ENCODE measurements at regions not wholly inside any gene's neighbourhood (a gene's known extent, or its start where the extent isn't known, plus 50 kb on each side); places are given as distances from the start of the nearest gene placed in this dataset.

DNA sequence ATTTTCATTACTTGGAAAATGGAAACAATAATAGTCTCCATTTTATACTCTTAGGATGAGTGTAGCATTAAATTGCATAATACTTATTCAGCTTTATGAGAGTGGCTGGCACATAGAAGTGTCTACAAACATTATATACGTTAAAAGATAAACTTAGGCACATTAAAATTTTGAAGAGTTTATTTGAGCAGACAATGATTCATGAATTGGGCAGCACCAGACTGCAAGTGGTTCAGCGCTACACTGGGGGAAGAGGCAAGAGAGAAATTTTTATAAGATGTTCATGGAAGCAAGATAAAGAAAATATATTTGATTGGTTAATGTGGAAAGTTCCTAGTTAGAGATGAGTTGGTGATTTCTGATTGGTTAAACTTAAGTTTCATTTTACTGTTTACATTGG lies 243.7 kb downstream of the RASEF start:
- Histone ChIP-seq H3K9ac (ENCODE audit: extremely low read depth, insufficient read length, low read length) (no peak overlapping the region), H2AK5ac (ENCODE audit: insufficient read length, low read length) (no peak overlapping the region), H3T11ph (ENCODE audit: low read length) (no peak overlapping the region), H4K5ac (ENCODE audit: insufficient read length, low read depth, low read length) (no peak overlapping the region), H2BK20ac (ENCODE audit: low read depth, low read length, poor library complexity, severe bottlenecking) (no peak overlapping the region), H4K91ac (ENCODE audit: insufficient read length, low read depth, low read length) (no peak overlapping the region), H3K9me3 (ENCODE audit: control insufficient read depth, low read depth, low read length) (no peaks in the 10 kb centered on the region), H4K8ac (replicated peaks; ENCODE audit: insufficient read length, low read depth, low read length) (no peak overlapping the region), H3K18ac (ENCODE audit: insufficient read length, low read depth, low read length) (no peak overlapping the region), H3K56ac (ENCODE audit: insufficient read length, low read depth, low read length) (no peak overlapping the region), H4K20me1 (ENCODE audit: control insufficient read depth, insufficient read depth, insufficient read length) (no peaks in the 10 kb centered on the region), H3K4me2 (ENCODE audit: insufficient read depth, insufficient read length, low read length) (no peak overlapping the region), H3K23ac (ENCODE audit: insufficient read length, low read depth, low read length) (no peak overlapping the region), H3K27me3 (ENCODE audit: insufficient read depth, low read length) (no peaks in the 10 kb centered on the region), H3K79me2 (ENCODE audit: insufficient read depth, low read length) (no peaks in the 10 kb centered on the region), H2BK12ac (ENCODE audit: insufficient read length, low read depth, low read length) (no peak overlapping the region), H2BK120ac (ENCODE audit: low read depth, low read length, poor library complexity, severe bottlenecking) (no peak overlapping the region), H3K14ac (ENCODE audit: insufficient read depth, low read length) (no peak overlapping the region), H3K79me1 (ENCODE audit: insufficient read depth, low read depth, low read length, poor library complexity, severe bottlenecking) (no peaks in the 10 kb centered on the region), H3K4ac (ENCODE audit: low read depth, low read length) (no peak overlapping the region), H2BK15ac (ENCODE audit: low read depth, low read length) (no peak overlapping the region), H3K4me1 (ENCODE audit: insufficient read depth, low read length) (no peaks in the 10 kb centered on the region), H2AFZ (ENCODE audit: low read length) (no peak overlapping the region), H2BK5ac (ENCODE audit: insufficient read length, low read length) (no peak overlapping the region), H3K27ac (ENCODE audit: insufficient read length, low read depth, low read length) (no peak overlapping the region), H3K23me2 (ENCODE audit: insufficient read length, low read depth, low read length, poor library complexity, severe bottlenecking) (no peaks in the 10 kb centered on the region)
- H3K27ac Mint-ChIP-seq = no peak overlapping the region
- H3K36me3 Mint-ChIP-seq (ENCODE audit: insufficient read depth in 1 of 3, low read depth in 3 of 3) = peaks cover 0 to 10% (median 6%) of the 10 kb centered on the region in 3 experiments; a peak in 5 of 7 replicates
- TF ChIP-seq, protein P1, sequence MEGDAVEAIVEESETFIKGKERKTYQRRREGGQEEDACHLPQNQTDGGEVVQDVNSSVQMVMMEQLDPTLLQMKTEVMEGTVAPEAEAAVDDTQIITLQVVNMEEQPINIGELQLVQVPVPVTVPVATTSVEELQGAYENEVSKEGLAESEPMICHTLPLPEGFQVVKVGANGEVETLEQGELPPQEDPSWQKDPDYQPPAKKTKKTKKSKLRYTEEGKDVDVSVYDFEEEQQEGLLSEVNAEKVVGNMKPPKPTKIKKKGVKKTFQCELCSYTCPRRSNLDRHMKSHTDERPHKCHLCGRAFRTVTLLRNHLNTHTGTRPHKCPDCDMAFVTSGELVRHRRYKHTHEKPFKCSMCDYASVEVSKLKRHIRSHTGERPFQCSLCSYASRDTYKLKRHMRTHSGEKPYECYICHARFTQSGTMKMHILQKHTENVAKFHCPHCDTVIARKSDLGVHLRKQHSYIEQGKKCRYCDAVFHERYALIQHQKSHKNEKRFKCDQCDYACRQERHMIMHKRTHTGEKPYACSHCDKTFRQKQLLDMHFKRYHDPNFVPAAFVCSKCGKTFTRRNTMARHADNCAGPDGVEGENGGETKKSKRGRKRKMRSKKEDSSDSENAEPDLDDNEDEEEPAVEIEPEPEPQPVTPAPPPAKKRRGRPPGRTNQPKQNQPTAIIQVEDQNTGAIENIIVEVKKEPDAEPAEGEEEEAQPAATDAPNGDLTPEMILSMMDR (conservative IDR thresholded peaks at IDR 0.05) = no peak
- no peaks in the 10 kb centered on the region; the same call in 1 of the 2 replicates for H3K27me3 Mint-ChIP-seq (ENCODE audit: low read depth)
- H3K4me3 Mint-ChIP-seq = no peak overlapping the region
- peaks cover 7 to 9% of the 10 kb centered on the region in 2 experiments for H3K9me3 Mint-ChIP-seq
- no peaks in the 10 kb centered on the region for H3K4me1 Mint-ChIP-seq
- no CpG with 5 or more reads among the region's 2 CpGs for WGBS (ENCODE audit: extremely low coverage, insufficient read length, low lambda C conversion rate)
- no peak for DNase-seq
